Calu3 (cell line): ENCODE measurements at regions not wholly inside any gene's neighbourhood (a gene's known extent, or its start where the extent isn't known, plus 50 kb on each side); places are given as distances from the start of the nearest gene placed in this dataset.

Experiments
- BruUV-seq: library from RNA; stranded (reverse); fragments of 400-500 nt; replicated peaks from 2 replicates; lab custom pipeline; 2021; lab: Mats Ljungman, UMichigan
- CTCF ChIA-PET: fragments of 300-600 bp; sonication (Branson Sonifier 250); formaldehyde crosslinking; loops from one replicate; lab custom pipeline; 2022; ENCODE audit warnings: antibody characterized with exemption; lab: Charles Lee
- DNase-seq: peaks from one replicate; pipeline ENCODE4 v3.0.0; 2022
- H3K27ac Mint-ChIP-seq: one replicate; pipeline ENCODE4 v1.8.0; 2022; ENCODE audit warnings: mixed read lengths; ENCODE audit not compliant: unreplicated experiment
- H3K27me3 Mint-ChIP-seq: one replicate; pipeline ENCODE4 v1.8.0; 2022; ENCODE audit warnings: mixed read lengths; ENCODE audit not compliant: unreplicated experiment
- H3K36me3 Mint-ChIP-seq: one replicate; pipeline ENCODE4 v1.8.0; 2022; ENCODE audit warnings: mild to moderate bottlenecking, moderate library complexity, mixed read lengths; ENCODE audit not compliant: insufficient read depth, unreplicated experiment
- H3K4me1 Mint-ChIP-seq: one replicate; pipeline ENCODE4 v1.8.0; 2022; ENCODE audit warnings: mild to moderate bottlenecking, low read depth, mixed read lengths; ENCODE audit not compliant: unreplicated experiment
- H3K4me3 Mint-ChIP-seq: one replicate; pipeline ENCODE4 v1.8.0; 2022; ENCODE audit warnings: mild to moderate bottlenecking, low read depth, moderate library complexity, mixed read lengths; ENCODE audit not compliant: unreplicated experiment
- H3K9me3 Mint-ChIP-seq: one replicate; pipeline ENCODE4 v1.8.0; 2022; ENCODE audit warnings: low read depth, mixed read lengths; ENCODE audit not compliant: unreplicated experiment
- CTCF ChIP-seq: fragments of 200-600 bp; IDR thresholded peaks from one replicate; pipeline ENCODE4 v1.8.0; 2022; ENCODE audit warnings: antibody characterized with exemption; ENCODE audit not compliant: unreplicated experiment
- intact Hi-C: fragments of 100-400 bp; cut with micrococcal nuclease; formaldehyde crosslinking; loops from one replicate; pipeline ENCODE4 v1.10.0; 2022; ENCODE audit not compliant: unreplicated experiment

GRCh38 chr18:72180689-72181088, 363.5 kb downstream of the CBLN2 start:
- no peaks in the 10 kb centered on the region for H3K4me1 Mint-ChIP-seq
- no peak for TF ChIP-seq CTCF
- peaks cover 9% of the 10 kb centered on the region for H3K9me3 Mint-ChIP-seq
- intact Hi-C loops = no loop called here
- no peak overlapping the region for H3K27ac Mint-ChIP-seq
- H3K4me3 Mint-ChIP-seq = no peak overlapping the region
- no peaks in the 10 kb centered on the region for H3K36me3 Mint-ChIP-seq
- no peaks in the 10 kb centered on the region for H3K27me3 Mint-ChIP-seq
- BruUV-seq = no TSS peak
- DNase-seq = no peak
- CTCF ChIA-PET = no interaction called here

DNA sequence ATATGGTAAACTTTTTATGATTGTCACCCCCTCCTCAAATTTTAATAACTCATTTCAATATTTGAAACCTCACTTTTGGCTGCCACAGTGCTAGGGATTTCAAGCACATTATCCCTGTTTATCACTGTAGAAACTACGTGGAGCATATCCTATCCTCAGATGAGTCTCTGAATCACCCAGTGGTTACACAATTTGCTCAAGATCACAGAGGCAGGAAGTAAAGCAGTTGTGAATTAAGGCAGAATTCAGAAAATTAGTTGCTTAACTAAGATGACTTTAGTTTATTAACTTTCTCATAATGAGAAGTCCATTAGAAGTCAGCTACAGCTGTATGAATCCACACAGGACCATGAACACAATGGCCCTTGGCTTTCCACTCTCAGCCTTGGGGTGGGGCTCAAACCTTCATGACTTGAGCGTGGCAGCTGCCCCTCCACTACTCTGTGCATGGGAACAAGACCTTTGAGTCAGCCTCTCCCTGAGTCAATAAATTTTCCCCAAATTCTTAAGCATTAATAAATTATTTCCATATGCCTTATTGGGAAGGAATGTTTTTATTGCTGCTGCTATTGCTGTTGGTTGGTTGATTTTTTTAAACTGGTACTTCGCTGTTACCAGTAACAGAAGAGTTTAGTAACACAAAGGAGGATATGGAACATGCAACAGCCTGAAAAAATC, 369.0 kb downstream of the CBLN2 start:
- intact Hi-C loops = no loop called here
- no peaks in the 10 kb centered on the region for H3K36me3 Mint-ChIP-seq
- BruUV-seq = no TSS peak
- no peak for DNase-seq
- no peak overlapping the region for H3K4me3 Mint-ChIP-seq
- CTCF ChIA-PET = no interaction called here
- H3K27ac Mint-ChIP-seq = no peak overlapping the region
- H3K27me3 Mint-ChIP-seq = no peaks in the 10 kb centered on the region
- TF ChIP-seq CTCF = no peak
- H3K9me3 Mint-ChIP-seq = peaks cover 2% of the 10 kb centered on the region
- H3K4me1 Mint-ChIP-seq = no peaks in the 10 kb centered on the region

DNA sequence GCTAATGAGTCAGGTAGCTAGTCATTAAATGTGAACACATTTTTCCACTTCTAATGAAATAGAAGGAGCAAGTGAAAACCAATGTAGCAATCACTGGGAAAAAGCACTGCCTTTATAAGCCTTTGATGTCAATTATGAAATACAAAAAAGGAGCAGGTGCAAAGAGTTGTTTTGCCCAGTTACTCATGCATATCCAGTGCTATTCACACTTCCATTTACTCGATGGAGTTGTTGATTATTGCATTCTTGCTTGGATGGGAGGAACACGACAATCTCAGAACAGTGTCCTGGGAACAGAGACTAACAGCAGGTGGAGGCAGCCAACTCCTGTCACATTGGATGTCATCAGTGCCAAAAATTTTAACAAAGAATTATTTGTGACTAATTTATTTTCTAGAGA, 372.5 kb downstream of the CBLN2 start:
- Mint-ChIP-seq H3K27ac (no peak overlapping the region), H3K4me3 (no peak overlapping the region), H3K9me3 (no peaks in the 10 kb centered on the region), H3K36me3 (no peaks in the 10 kb centered on the region), H3K4me1 (no peaks in the 10 kb centered on the region), H3K27me3 (no peaks in the 10 kb centered on the region)
- no peak for TF ChIP-seq CTCF
- BruUV-seq = no TSS peak
- intact Hi-C loops = no loop called here
- CTCF ChIA-PET = no interaction called here
- DNase-seq = no peak

DNA sequence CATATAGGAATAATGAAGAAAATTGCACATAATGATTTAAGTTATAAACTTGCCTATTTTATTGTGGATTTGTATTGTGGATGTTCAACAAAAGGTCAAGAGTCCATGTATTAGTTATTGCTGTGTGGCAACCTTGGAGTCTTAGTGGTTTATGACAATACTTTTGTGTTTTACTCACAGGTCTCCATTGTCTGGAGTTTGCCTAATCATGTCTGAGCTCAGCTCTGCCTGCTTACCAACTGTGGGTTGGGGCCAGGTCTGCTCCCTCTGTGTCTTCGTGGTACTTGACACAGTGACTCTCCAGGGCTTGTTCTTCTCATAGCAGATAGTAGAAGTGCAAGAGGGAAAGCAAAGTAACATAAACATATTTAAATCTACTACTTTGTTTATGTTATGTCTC, 382.5 kb downstream of the CBLN2 start:
- intact Hi-C loops = no loop called here
- Mint-ChIP-seq H3K4me1 (no peaks in the 10 kb centered on the region), H3K36me3 (no peaks in the 10 kb centered on the region), H3K27me3 (no peaks in the 10 kb centered on the region), H3K27ac (no peak overlapping the region), H3K4me3 (no peak overlapping the region), H3K9me3 (peaks cover 8% of the 10 kb centered on the region)
- no peak for TF ChIP-seq CTCF
- BruUV-seq = no TSS peak
- DNase-seq = no peak
- CTCF ChIA-PET = no interaction called here
